B cell (primary cell): ENCODE measurements at regions not wholly inside any gene's neighbourhood (a gene's known extent, or its start where the extent isn't known, plus 50 kb on each side); places are given as distances from the start of the nearest gene placed in this dataset.
A peak's percentile ranks its signal among the peaks of the same experiment; 100 is the strongest.

Experiments
- ATAC-seq: fragments of 200-7000 bp; cut with Tn5 transposase; one replicate; pipeline ENCODE4 v1.10.0; 2021; ENCODE audit warnings: low read depth, mild to moderate bottlenecking, moderate number of reproducible peaks, moderate library complexity
- CTCF ChIA-PET: fragments of 350-600 bp; sonication (Branson Sonifier 250); formaldehyde crosslinking; loops from one replicate; lab custom pipeline; 2021; ENCODE audit warnings: antibody characterized with exemption, inconsistent platforms; lab: Charles Lee
- POLR2A ChIA-PET: fragments of 350-600 bp; sonication (Branson Sonifier 250); formaldehyde crosslinking; loops from one replicate; lab custom pipeline; 2021; ENCODE audit warnings: antibody characterized with exemption; lab: Charles Lee
- DNase-seq: peaks from one replicate; pipeline ENCODE4 v3.0.0; 2013
- H2AFZ ChIP-seq: 2 replicates; pipeline ENCODE4 v1.6.1; 2012; ENCODE audit warnings: mild to moderate bottlenecking, low read depth, low read length; ENCODE audit not compliant: insufficient read depth, poor library complexity, severe bottlenecking
- H3K27ac ChIP-seq, 2 donors: 1 replicate in 1 of 2; 2 replicates in 1 of 2; pipeline ENCODE4 v1.5.1; 2012 to 2013; ENCODE audit warnings: low read length in 2 of 2, mild to moderate bottlenecking in 2 of 2, moderate library complexity in 1 of 2
- H3K27me3 ChIP-seq, 4 experiments: fragments of 200-600 bp in 1 of 4; sonication (generic) in 1 of 4; replicated peaks in 1 of 4; 1 replicate in 2 of 4; 2 replicates in 2 of 4; pipeline versions ENCODE4 v1.6.1 to v1.7.0; 2013 to 2016; ENCODE audit warnings: low read length in 3 of 4, mild to moderate bottlenecking in 2 of 4, mixed read lengths in 1 of 4, moderate library complexity in 1 of 4; ENCODE audit not compliant: insufficient read depth in 4 of 4, control insufficient read depth in 3 of 4; ENCODE audit errors: control extremely low read depth in 1 of 4
- H3K36me3 ChIP-seq, 2 experiments: replicated peaks in 1 of 2; 1 replicate in 1 of 2; 2 replicates in 1 of 2; pipeline versions ENCODE4 v1.6.1 to v1.7.1; 2013; ENCODE audit warnings: low read length in 1 of 2; ENCODE audit not compliant: insufficient read depth in 2 of 2, control insufficient read depth in 1 of 2; ENCODE audit errors: control extremely low read depth in 1 of 2, extremely low read depth in 1 of 2
- H3K4me1 ChIP-seq, 2 donors: fragments of 200-600 bp in 1 of 2; sonication (generic) in 1 of 2; 1 replicate in 1 of 2; 2 replicates in 1 of 2; pipeline versions ENCODE4 v1.5.1 to v1.6.1; 2013 to 2017; ENCODE audit warnings: low read length in 2 of 2; ENCODE audit not compliant: control insufficient read depth in 2 of 2, insufficient read depth in 2 of 2
- H3K4me2 ChIP-seq: replicated peaks from 2 replicates; pipeline ENCODE3; 2012; ENCODE audit warnings: mild to moderate bottlenecking, low read depth, low read length; ENCODE audit not compliant: poor library complexity, severe bottlenecking
- H3K4me3 ChIP-seq, 5 experiments: fragments of 200-600 bp in 1 of 5; sonication (generic) in 1 of 5; 1 replicate in 3 of 5; 2 replicates in 2 of 5; pipeline versions ENCODE4 v1.5.1 to v1.7.0; 2011 to 2016; ENCODE audit warnings: low read length in 4 of 5, mild to moderate bottlenecking in 4 of 5, low read depth in 2 of 5, control low read depth in 1 of 5, moderate library complexity in 1 of 5; ENCODE audit not compliant: insufficient read depth in 1 of 5; ENCODE audit errors: control extremely low read depth in 1 of 5, extremely low read depth in 1 of 5
- H3K79me2 ChIP-seq: fragments of 200-600 bp; sonication (generic); one replicate; pipeline ENCODE4 v1.6.0; 2016; ENCODE audit warnings: low read length; ENCODE audit not compliant: control insufficient read depth, insufficient read depth
- H3K9ac ChIP-seq: fragments of 200-600 bp; sonication (generic); 2 replicates; pipeline ENCODE4 v1.6.1; 2017; ENCODE audit warnings: mild to moderate bottlenecking, low read length, moderate library complexity
- H3K9me3 ChIP-seq, 3 donors: one replicate each; pipeline versions ENCODE4 v1.6.1 to v1.7.1; 2013; ENCODE audit warnings: low read length in 2 of 3; ENCODE audit not compliant: control insufficient read depth in 2 of 3, insufficient read depth in 1 of 3; ENCODE audit errors: control extremely low read depth in 1 of 3
- H4K20me1 ChIP-seq: 2 replicates; pipeline ENCODE4 v1.6.0; 2012; ENCODE audit warnings: mild to moderate bottlenecking, low read length; ENCODE audit not compliant: insufficient read depth, control insufficient read depth, poor library complexity, severe bottlenecking
- H3K27ac Mint-ChIP-seq: one replicate; pipeline ENCODE4 v1.8.0; 2021; ENCODE audit warnings: mixed read lengths
- H3K27me3 Mint-ChIP-seq: one replicate; pipeline ENCODE4 v1.8.0; 2021; ENCODE audit warnings: mixed read lengths
- H3K4me1 Mint-ChIP-seq: one replicate; pipeline ENCODE4 v1.8.0; 2021; ENCODE audit warnings: mixed read lengths
- H3K4me3 Mint-ChIP-seq: one replicate; pipeline ENCODE4 v1.8.0; 2021; ENCODE audit warnings: mixed read lengths
- H3K9me3 Mint-ChIP-seq: one replicate; pipeline ENCODE4 v1.8.0; 2022; ENCODE audit warnings: mixed read lengths; ENCODE audit not compliant: insufficient read depth
- CTCF ChIP-seq: fragments of 200-600 bp; IDR thresholded peaks from one replicate; pipeline ENCODE4 v1.8.0; 2022; ENCODE audit warnings: antibody characterized with exemption, mild to moderate bottlenecking
- EZH2 ChIP-seq: IDR thresholded peaks from 2 replicates; pipeline ENCODE4 v1.6.1; 2012; ENCODE audit warnings: borderline replicate concordance, low read depth, mild to moderate bottlenecking, moderate library complexity, low read length; ENCODE audit not compliant: insufficient read depth, poor library complexity, severe bottlenecking
- WGBS: methylation state at CpG from one replicate; pipeline ENCODE4 v1.1.5; 2013; ENCODE audit warnings: missing lambda C conversion rate; ENCODE audit not compliant: insufficient coverage; 5-methylcytosine and 5-hydroxymethylcytosine counted together
- intact Hi-C: fragments of 100-400 bp; cut with micrococcal nuclease; formaldehyde crosslinking; loops from one replicate; pipeline ENCODE4 v1.10.0; 2022

GRCh38 chr16:60181536-60181935, 1447.4 kb upstream of the GOT2 start:
- Mint-ChIP-seq H3K27ac (no peak overlapping the region), H3K4me1 (no peaks in the 10 kb centered on the region), H3K27me3 (no peaks in the 10 kb centered on the region), H3K9me3 (peaks cover 5% of the 10 kb centered on the region), H3K4me3 (no peak overlapping the region)
- WGBS, result 60% methylated on average over 1 of the region's 2 CpGs
- no peaks in the 10 kb centered on the region for H3K9me3 ChIP-seq
- H3K79me2 ChIP-seq, result no peaks in the 10 kb centered on the region
- DNase-seq (no peak), ATAC-seq (no peak)
- no peak overlapping the region for H3K4me2 ChIP-seq
- CTCF ChIA-PET, result no interaction called here
- H3K36me3 ChIP-seq, result no peaks in the 10 kb centered on the region
- H3K27ac ChIP-seq, result no peak overlapping the region
- H3K27me3 ChIP-seq, result no peaks in the 10 kb centered on the region
- no peaks in the 10 kb centered on the region for H3K4me1 ChIP-seq
- no peak for TF ChIP-seq EZH2
- TF ChIP-seq CTCF, result no peak
- no peaks in the 10 kb centered on the region for H4K20me1 ChIP-seq
- intact Hi-C loops, result no loop called here
- H3K9ac ChIP-seq, result no peak overlapping the region
- no peak overlapping the region for H3K4me3 ChIP-seq
- POLR2A ChIA-PET, result no interaction called here
- no peak overlapping the region for H2AFZ ChIP-seq

DNA sequence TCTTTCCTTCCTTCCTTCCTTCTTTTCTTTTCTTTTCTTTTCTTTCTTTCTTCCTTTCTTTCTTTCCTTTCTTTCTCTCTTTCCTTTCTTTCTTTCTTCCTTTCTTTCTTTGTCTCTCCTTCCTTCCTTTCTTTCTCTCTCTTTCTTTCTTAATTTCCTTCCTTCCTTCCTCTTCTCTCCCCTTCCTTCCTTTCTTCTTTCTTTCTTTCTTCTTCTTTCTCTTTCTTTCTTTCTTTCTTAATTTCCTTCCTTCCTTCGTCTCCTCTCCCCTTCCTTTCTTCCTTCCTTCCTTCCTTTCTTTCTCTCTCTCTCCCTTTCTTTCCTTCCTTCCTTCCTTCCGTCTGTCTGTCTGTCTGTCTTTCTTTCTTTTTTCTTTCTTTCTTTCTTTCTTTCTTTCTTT, 1446.5 kb upstream of the GOT2 start:
- DNase-seq (no peak), ATAC-seq (no peak)
- WGBS, result 44% methylated on average over 1 of the region's 2 CpGs
- Mint-ChIP-seq H3K27me3 (no peaks in the 10 kb centered on the region), H3K4me3 (no peak overlapping the region), H3K9me3 (peaks cover 8% of the 10 kb centered on the region), H3K4me1 (no peaks in the 10 kb centered on the region), H3K27ac (no peak overlapping the region)
- intact Hi-C loops, result no loop called here
- Histone ChIP-seq H3K27me3 (no peaks in the 10 kb centered on the region), H4K20me1 (no peaks in the 10 kb centered on the region), H3K36me3 (no peaks in the 10 kb centered on the region), H2AFZ (no peak overlapping the region), H3K4me3 (no peak overlapping the region), H3K4me2 (no peak overlapping the region), H3K9ac (no peak overlapping the region), H3K9me3 (no peaks in the 10 kb centered on the region), H3K27ac (no peak overlapping the region), H3K79me2 (no peaks in the 10 kb centered on the region), H3K4me1 (no peaks in the 10 kb centered on the region)
- POLR2A ChIA-PET, result no interaction called here
- TF ChIP-seq CTCF (peak; percentile 30), EZH2 (no peak)
- CTCF ChIA-PET, result no interaction called here
